ENCODE measurements at regions not wholly inside any gene's neighbourhood (a gene's known extent, or its start where the extent isn't known, plus 50 kb on each side); places are given as distances from the start of the nearest gene placed in this dataset.

- DNase-seq (ENCODE audit: low read depth) = no peak
- H3K4me3 ChIP-seq (ENCODE audit: low read depth, low read length) = no peak overlapping the region
- TF ChIP-seq CTCF (IDR thresholded peaks at IDR 0.05; ENCODE audit: insufficient read depth, low read depth, low read length) = no peak
These were observed 168.8 kb upstream of the GRIK2 start for GRCh38 chr6:101224751-101225150.

- TF ChIP-seq CTCF (IDR thresholded peaks at IDR 0.05; ENCODE audit: insufficient read depth, low read depth, low read length) = peak; percentile 49
- DNase-seq (ENCODE audit: low read depth) = peak; percentile 31
- H3K4me3 ChIP-seq (ENCODE audit: low read depth, low read length) = no peak overlapping the region
These were observed 166.8 kb upstream of the GRIK2 start for GRCh38 chr6:101226677-101227135.

GRCh38 chr6:101230866-101231265 is 162.6 kb upstream of the GRIK2 start:
- no peak overlapping the region for H3K4me3 ChIP-seq (ENCODE audit: low read depth, low read length)
- no peak for DNase-seq (ENCODE audit: low read depth)
- TF ChIP-seq CTCF (IDR thresholded peaks at IDR 0.05; ENCODE audit: insufficient read depth, low read depth, low read length) = no peak

GRCh38 chr6:101231606-101232235 is 161.8 kb upstream of the GRIK2 start:
- no peak overlapping the region for H3K4me3 ChIP-seq (ENCODE audit: low read depth, low read length)
- no peak for TF ChIP-seq CTCF (IDR thresholded peaks at IDR 0.05; ENCODE audit: insufficient read depth, low read depth, low read length)
- DNase-seq (ENCODE audit: low read depth) = no peak

- H3K4me3 ChIP-seq (ENCODE audit: low read depth, low read length) = no peak overlapping the region
- no peak for DNase-seq (ENCODE audit: low read depth)
- no peak for TF ChIP-seq CTCF (IDR thresholded peaks at IDR 0.05; ENCODE audit: insufficient read depth, low read depth, low read length)
These were observed 160.5 kb upstream of the GRIK2 start for GRCh38 chr6:101232961-101233360.

- TF ChIP-seq CTCF (IDR thresholded peaks at IDR 0.05; ENCODE audit: insufficient read depth, low read depth, low read length) = no peak
- no peak for DNase-seq (ENCODE audit: low read depth)
These were observed 156.8 kb upstream of the GRIK2 start for GRCh38 chr6:101236709-101237108.

GRCh38 chr6:101241442-101241841 is 152.1 kb upstream of the GRIK2 start:
- DNase-seq (ENCODE audit: low read depth) = no peak
- no peak for TF ChIP-seq CTCF (IDR thresholded peaks at IDR 0.05; ENCODE audit: insufficient read depth, low read depth, low read length)
- H3K4me3 ChIP-seq (ENCODE audit: low read depth, low read length) = no peak overlapping the region

More at GRCh38 chr6:101236709-101237108, 156.8 kb upstream of the GRIK2 start:
- H3K4me3 ChIP-seq (ENCODE audit: low read depth, low read length) = no peak overlapping the region

Data from fibroblast of villous mesenchyme (primary cell).